MM.1S (cell line): ENCODE measurements at regions not wholly inside any gene's neighbourhood (a gene's known extent, or its start where the extent isn't known, plus 50 kb on each side); places are given as distances from the start of the nearest gene placed in this dataset.
"Not testable (repeated sequence)": the region's sequence is repeated elsewhere in the genome, so short reads cannot be mapped to it uniquely, and the experiment has no call there.

Source experiments
- DNase-seq: peaks from one replicate; pipeline ENCODE4 v3.0.0-alpha.2; 2015
- H2AFZ ChIP-seq: fragments of 300-600 bp; sonication (generic); 2 replicates; pipeline ENCODE4 v1.6.0; 2016; ENCODE audit warnings: antibody characterized with exemption, low read length
- H3F3A ChIP-seq: fragments of 300-600 bp; sonication (generic); 2 replicates; pipeline ENCODE4 v1.6.1; 2016; ENCODE audit warnings: mild to moderate bottlenecking, antibody characterized with exemption, low read length, moderate library complexity, mixed read lengths; ENCODE audit not compliant: insufficient read depth
- H3K27ac ChIP-seq: fragments of 300-600 bp; sonication (generic); 2 replicates; pipeline ENCODE4 v1.5.1; 2016; ENCODE audit warnings: mild to moderate bottlenecking, low read length
- H3K27me3 ChIP-seq: fragments of 300-600 bp; sonication (generic); replicated peaks from 2 replicates; pipeline ENCODE4 v1.6.0; 2016; ENCODE audit warnings: low read length; ENCODE audit not compliant: insufficient read depth
- H3K36me3 ChIP-seq: fragments of 300-600 bp; sonication (generic); replicated peaks from 2 replicates; pipeline ENCODE4 v1.6.1; 2016; ENCODE audit warnings: mild to moderate bottlenecking, low read length, mixed read lengths; ENCODE audit not compliant: insufficient read depth
- H3K4me1 ChIP-seq: fragments of 300-600 bp; sonication (generic); 2 replicates; pipeline ENCODE4 v1.6.1; 2016; ENCODE audit warnings: low read length, mixed read lengths
- H3K4me2 ChIP-seq: fragments of 300-600 bp; sonication (generic); 2 replicates; pipeline ENCODE4 v1.6.0; 2016; ENCODE audit warnings: low read depth, low read length
- H3K4me3 ChIP-seq: fragments of 300-600 bp; sonication (generic); 2 replicates; pipeline ENCODE4 v1.5.1; 2016; ENCODE audit warnings: low read length, mixed read lengths
- H3K79me2 ChIP-seq: fragments of 300-600 bp; sonication (generic); 2 replicates; pipeline ENCODE4 v1.6.1; 2016; ENCODE audit warnings: mixed run types, low read length, mixed read lengths
- H3K9ac ChIP-seq: fragments of 300-600 bp; sonication (generic); 2 replicates; pipeline ENCODE4 v1.6.1; 2016; ENCODE audit warnings: low read length, mixed read lengths
- H3K9me2 ChIP-seq: fragments of 300-600 bp; sonication (generic); replicated peaks from 2 replicates; pipeline ENCODE4 v1.6.1; 2016; ENCODE audit warnings: mild to moderate bottlenecking, low read length, mixed read lengths; ENCODE audit not compliant: insufficient read depth
- H3K9me3 ChIP-seq: fragments of 300-600 bp; sonication (generic); replicated peaks from 2 replicates; pipeline ENCODE4 v1.6.1; 2016; ENCODE audit warnings: mild to moderate bottlenecking, low read length, mixed read lengths; ENCODE audit not compliant: insufficient read depth
- H4K20me1 ChIP-seq: fragments of 300-600 bp; sonication (generic); 2 replicates; pipeline ENCODE4 v1.6.1; 2016; ENCODE audit warnings: mild to moderate bottlenecking, low read length, moderate library complexity, mixed read lengths; ENCODE audit not compliant: insufficient read depth
- CTCF ChIP-seq: fragments of 300-600 bp; sonication (generic); IDR thresholded peaks from 2 replicates; pipeline ENCODE4 v1.5.1; 2016; ENCODE audit warnings: antibody characterized with exemption, low read length, mixed read lengths
- EZH2 ChIP-seq: fragments of 300-600 bp; sonication (generic); optimal IDR thresholded peaks from 2 replicates; pipeline ENCODE3; 2017; ENCODE audit warnings: low read depth, mild to moderate bottlenecking, antibody characterized with exemption, low read length, mixed read lengths
- EZH2phosphoT487 ChIP-seq: fragments of 300-600 bp; sonication (generic); IDR thresholded peaks from 2 replicates; pipeline ENCODE4 v1.6.1; 2018; ENCODE audit warnings: antibody characterized with exemption, low read length

- H3K9ac ChIP-seq, result no peak overlapping the region
- H4K20me1 ChIP-seq, result no peaks in the 10 kb centered on the region
- no peaks in the 10 kb centered on the region for H3K9me3 ChIP-seq
- no peak overlapping the region for H3K27ac ChIP-seq
- H3K36me3 ChIP-seq, result no peaks in the 10 kb centered on the region
- TF ChIP-seq EZH2 (no peak), EZH2phosphoT487 (no peak), CTCF (no peak)
- no peaks in the 10 kb centered on the region for H3K79me2 ChIP-seq
- no peaks in the 10 kb centered on the region for H3F3A ChIP-seq
- no peak overlapping the region for H3K4me2 ChIP-seq
- no peaks in the 10 kb centered on the region for H3K27me3 ChIP-seq
- H3K4me3 ChIP-seq, result no peak overlapping the region
- H3K9me2 ChIP-seq, result no peaks in the 10 kb centered on the region
- H2AFZ ChIP-seq, result no peak overlapping the region
- no peak for DNase-seq
- H3K4me1 ChIP-seq, result no peaks in the 10 kb centered on the region
Observed at GRCh38 chr6:27049863-27050781, 197.4 kb upstream of the PRSS16 start.

- H3K9ac ChIP-seq, H3K27me3 ChIP-seq, H3K9me2 ChIP-seq, H3K9me3 ChIP-seq, DNase-seq, H3K4me1 ChIP-seq, H3F3A ChIP-seq, H4K20me1 ChIP-seq, H2AFZ ChIP-seq, H3K4me3 ChIP-seq, H3K36me3 ChIP-seq, H3K27ac ChIP-seq, H3K4me2 ChIP-seq, H3K79me2 ChIP-seq: not testable (repeated sequence)
Observed at GRCh38 chr6:27052082-27052730, 195.3 kb upstream of the PRSS16 start.

- no peaks in the 10 kb centered on the region for H3K9me2 ChIP-seq
- H3K27ac ChIP-seq, result no peak overlapping the region
- H3K4me3 ChIP-seq, result no peak overlapping the region
- no peaks in the 10 kb centered on the region for H3K9me3 ChIP-seq
- no peaks in the 10 kb centered on the region for H3K36me3 ChIP-seq
- no peaks in the 10 kb centered on the region for H4K20me1 ChIP-seq
- H3K4me1 ChIP-seq, result no peaks in the 10 kb centered on the region
- DNase-seq, result no peak
- TF ChIP-seq EZH2 (no peak), CTCF (no peak), EZH2phosphoT487 (no peak)
- H3K79me2 ChIP-seq, result no peaks in the 10 kb centered on the region
- no peak overlapping the region for H2AFZ ChIP-seq
- no peak overlapping the region for H3K9ac ChIP-seq
- no peak overlapping the region for H3K4me2 ChIP-seq
- H3K27me3 ChIP-seq, result no peaks in the 10 kb centered on the region
- H3F3A ChIP-seq, result no peaks in the 10 kb centered on the region
Observed at GRCh38 chr6:27052731-27053082, 194.8 kb upstream of the PRSS16 start.

GRCh38 chr6:27053738-27054137 is 193.8 kb upstream of the PRSS16 start:
- no peak overlapping the region for H2AFZ ChIP-seq
- H3K4me3 ChIP-seq, result no peak overlapping the region
- H3K27me3 ChIP-seq, result no peaks in the 10 kb centered on the region
- H3K36me3 ChIP-seq, result no peaks in the 10 kb centered on the region
- no peaks in the 10 kb centered on the region for H3K9me3 ChIP-seq
- no peaks in the 10 kb centered on the region for H3K4me1 ChIP-seq
- H3K9me2 ChIP-seq, result no peaks in the 10 kb centered on the region
- TF ChIP-seq EZH2 (no peak), EZH2phosphoT487 (no peak), CTCF (no peak)
- H3K9ac ChIP-seq, result no peak overlapping the region
- H3K79me2 ChIP-seq, result no peaks in the 10 kb centered on the region
- H4K20me1 ChIP-seq, result no peaks in the 10 kb centered on the region
- no peak overlapping the region for H3K4me2 ChIP-seq
- H3K27ac ChIP-seq, result no peak overlapping the region
- DNase-seq, result no peak
- no peaks in the 10 kb centered on the region for H3F3A ChIP-seq
